Suprapubic skin (tissue), 3 donors: ENCODE measurements at regions not wholly inside any gene's neighbourhood (a gene's known extent, or its start where the extent isn't known, plus 50 kb on each side); places are given as distances from the start of the nearest gene placed in this dataset.

Experiments used
- POLR2AphosphoS5 ChIP-seq, 3 donors: sonication (generic); formaldehyde crosslinking; IDR thresholded peaks; one replicate each; pipeline ENCODE4 v1.6.1; 2017; ENCODE audit warnings: antibody characterized with exemption in 3 of 3
- TF ChIP-seq, protein P1 (sequence below), 2 donors: fragments of 200-600 bp in 1 of 2; fragments of 450-650 bp in 1 of 2; sonication (generic) in 1 of 2; IDR thresholded peaks; one replicate each; pipeline ENCODE4 v1.5.1; 2016 to 2019; ENCODE audit warnings: antibody characterized with exemption in 2 of 2, mild to moderate bottlenecking in 1 of 2, moderate library complexity in 1 of 2

DNA sequence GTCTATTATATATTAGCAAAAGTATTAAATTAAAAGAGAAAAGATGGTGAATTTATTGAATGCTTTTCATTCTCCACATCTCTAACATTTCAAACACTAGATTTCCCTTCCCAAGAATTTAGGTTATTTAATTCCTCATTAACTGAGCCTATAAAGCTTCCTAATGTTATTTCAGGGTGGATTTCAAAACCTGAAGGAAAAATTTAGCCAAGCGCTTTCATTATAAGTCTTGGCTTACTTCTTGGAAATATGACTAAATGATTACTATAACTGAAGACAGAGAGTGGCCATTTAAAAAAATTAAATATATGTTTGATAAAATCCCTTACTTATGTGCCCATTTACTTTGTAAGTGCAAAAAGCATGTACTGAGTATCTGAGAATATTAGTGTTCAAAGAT, 141.8 kb upstream of the ARSJ start:
- TF ChIP-seq POLR2AphosphoS5 (IDR thresholded peaks at IDR 0.05): no peak
- TF ChIP-seq, protein P1, sequence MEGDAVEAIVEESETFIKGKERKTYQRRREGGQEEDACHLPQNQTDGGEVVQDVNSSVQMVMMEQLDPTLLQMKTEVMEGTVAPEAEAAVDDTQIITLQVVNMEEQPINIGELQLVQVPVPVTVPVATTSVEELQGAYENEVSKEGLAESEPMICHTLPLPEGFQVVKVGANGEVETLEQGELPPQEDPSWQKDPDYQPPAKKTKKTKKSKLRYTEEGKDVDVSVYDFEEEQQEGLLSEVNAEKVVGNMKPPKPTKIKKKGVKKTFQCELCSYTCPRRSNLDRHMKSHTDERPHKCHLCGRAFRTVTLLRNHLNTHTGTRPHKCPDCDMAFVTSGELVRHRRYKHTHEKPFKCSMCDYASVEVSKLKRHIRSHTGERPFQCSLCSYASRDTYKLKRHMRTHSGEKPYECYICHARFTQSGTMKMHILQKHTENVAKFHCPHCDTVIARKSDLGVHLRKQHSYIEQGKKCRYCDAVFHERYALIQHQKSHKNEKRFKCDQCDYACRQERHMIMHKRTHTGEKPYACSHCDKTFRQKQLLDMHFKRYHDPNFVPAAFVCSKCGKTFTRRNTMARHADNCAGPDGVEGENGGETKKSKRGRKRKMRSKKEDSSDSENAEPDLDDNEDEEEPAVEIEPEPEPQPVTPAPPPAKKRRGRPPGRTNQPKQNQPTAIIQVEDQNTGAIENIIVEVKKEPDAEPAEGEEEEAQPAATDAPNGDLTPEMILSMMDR (IDR thresholded peaks at IDR 0.05): no peak
